ENCODE measurements at regions not wholly inside any gene's neighbourhood (a gene's known extent, or its start where the extent isn't known, plus 50 kb on each side); places are given as distances from the start of the nearest gene placed in this dataset.
"Not testable (repeated sequence)": the region's sequence is repeated elsewhere in the genome, so short reads cannot be mapped to it uniquely, and the experiment has no call there.

DNA sequence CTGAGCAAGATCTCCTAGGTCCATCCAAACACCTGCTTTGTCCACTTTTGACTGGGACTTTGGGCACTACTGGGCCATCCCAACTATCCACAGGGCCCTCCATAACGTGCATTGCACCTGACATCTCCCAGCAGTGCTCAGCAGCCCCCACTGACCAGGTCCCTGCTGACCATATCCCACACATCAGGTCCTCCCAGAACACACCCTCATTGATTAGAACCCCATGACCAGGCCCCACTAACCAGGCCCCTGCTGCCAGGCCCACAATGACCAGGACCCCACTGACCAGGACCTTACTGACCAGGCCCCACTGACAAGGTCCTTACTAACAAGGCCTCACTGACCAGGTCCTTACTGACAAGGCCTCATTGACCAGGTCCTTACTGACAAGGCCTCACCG, 93.9 kb upstream of the CTSV start:
- Histone ChIP-seq H2BK20ac (ENCODE audit: low read depth, low read length, poor library complexity, severe bottlenecking) (no peak overlapping the region), H3K23me2 (ENCODE audit: insufficient read length, low read depth, low read length, poor library complexity, severe bottlenecking) (no peaks in the 10 kb centered on the region)

DNA sequence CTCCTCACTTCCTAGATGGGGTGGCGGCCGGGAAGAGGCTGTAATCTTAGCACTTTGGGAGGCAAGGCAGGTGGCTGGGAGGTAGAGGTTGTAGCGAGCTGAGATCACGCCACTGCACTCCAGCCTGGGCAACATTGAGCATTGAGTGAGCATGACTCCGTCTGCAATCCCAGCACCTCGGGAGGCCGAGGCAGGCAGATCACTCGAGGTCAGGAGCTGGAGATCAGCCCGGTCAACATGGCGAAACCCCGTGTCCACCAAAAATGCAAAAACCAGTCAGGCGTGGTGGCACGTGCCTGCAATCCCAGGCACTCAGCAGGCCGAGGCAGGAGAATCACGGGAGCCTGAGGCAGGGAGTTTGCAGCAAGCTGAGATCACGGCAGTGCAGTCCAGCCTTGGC, 91.9 kb upstream of the CTSV start:
- WGBS (ENCODE audit: extremely low coverage, insufficient read length, low lambda C conversion rate): no CpG with 5 or more reads among the region's 16 CpGs
- not testable (repeated sequence) for H3K79me1 ChIP-seq (ENCODE audit: insufficient read depth, low read depth, low read length, poor library complexity, severe bottlenecking); H4K20me1 ChIP-seq (ENCODE audit: control insufficient read depth, insufficient read depth, insufficient read length); H4K91ac ChIP-seq (ENCODE audit: insufficient read length, low read depth, low read length); H2BK12ac ChIP-seq (ENCODE audit: insufficient read length, low read depth, low read length); H3K4me1 Mint-ChIP-seq; H3K9ac ChIP-seq (ENCODE audit: extremely low read depth, insufficient read length, low read length); H3K18ac ChIP-seq (ENCODE audit: insufficient read length, low read depth, low read length); H3K4me1 ChIP-seq (ENCODE audit: insufficient read depth, low read length); H2BK120ac ChIP-seq (ENCODE audit: low read depth, low read length, poor library complexity, severe bottlenecking); H2BK5ac ChIP-seq (ENCODE audit: insufficient read length, low read length); H3K27me3 Mint-ChIP-seq (ENCODE audit: low read depth); H3T11ph ChIP-seq (ENCODE audit: low read length); H3K23ac ChIP-seq (ENCODE audit: insufficient read length, low read depth, low read length); H3K9me3 ChIP-seq (ENCODE audit: control insufficient read depth, low read depth, low read length); H3K4me2 ChIP-seq (ENCODE audit: insufficient read depth, insufficient read length, low read length); H3K9me3 Mint-ChIP-seq; H3K27me3 ChIP-seq (ENCODE audit: insufficient read depth, low read length); H3K79me2 ChIP-seq (ENCODE audit: insufficient read depth, low read length); H3K56ac ChIP-seq (ENCODE audit: insufficient read length, low read depth, low read length); H2AK5ac ChIP-seq (ENCODE audit: insufficient read length, low read length); H3K23me2 ChIP-seq (ENCODE audit: insufficient read length, low read depth, low read length, poor library complexity, severe bottlenecking); H2BK20ac ChIP-seq (ENCODE audit: low read depth, low read length, poor library complexity, severe bottlenecking); DNase-seq; H3K27ac ChIP-seq (ENCODE audit: insufficient read length, low read depth, low read length); H4K8ac ChIP-seq (replicated peaks; ENCODE audit: insufficient read length, low read depth, low read length); H2BK15ac ChIP-seq (ENCODE audit: low read depth, low read length); H3K4ac ChIP-seq (ENCODE audit: low read depth, low read length); H4K5ac ChIP-seq (ENCODE audit: insufficient read length, low read depth, low read length); H2AFZ ChIP-seq (ENCODE audit: low read length); H3K14ac ChIP-seq (ENCODE audit: insufficient read depth, low read length)
- H3K27ac Mint-ChIP-seq: peak overlapping the region in 2 of 3 experiments; percentile 20 to 39; a peak in 2 of 7 replicates
- peaks cover 78 to 96% (median 92%) of the 10 kb centered on the region in 3 experiments for H3K36me3 Mint-ChIP-seq (ENCODE audit: insufficient read depth in 1 of 3, low read depth in 3 of 3)
- H3K4me3 Mint-ChIP-seq: peak overlapping the region in 1 of 2 experiments; percentile 44; a peak in 1 of 5 replicates

More for the DNA sequence above, 93.9 kb upstream of the CTSV start:
- Histone ChIP-seq H3K18ac (ENCODE audit: insufficient read length, low read depth, low read length) (no peak overlapping the region), H3K79me1 (ENCODE audit: insufficient read depth, low read depth, low read length, poor library complexity, severe bottlenecking) (no peaks in the 10 kb centered on the region), H3K9ac (ENCODE audit: extremely low read depth, insufficient read length, low read length) (no peak overlapping the region), H3K4ac (ENCODE audit: low read depth, low read length) (no peak overlapping the region), H2BK12ac (ENCODE audit: insufficient read length, low read depth, low read length) (no peak overlapping the region), H3K79me2 (ENCODE audit: insufficient read depth, low read length) (no peaks in the 10 kb centered on the region; the same call in 1 of the 2 replicates), H4K8ac (replicated peaks; ENCODE audit: insufficient read length, low read depth, low read length) (no peak overlapping the region), H2BK15ac (ENCODE audit: low read depth, low read length) (no peak overlapping the region), H2AK5ac (ENCODE audit: insufficient read length, low read length) (no peak overlapping the region), H3K4me2 (ENCODE audit: insufficient read depth, insufficient read length, low read length) (no peak overlapping the region), H4K5ac (ENCODE audit: insufficient read length, low read depth, low read length) (no peak overlapping the region), H3T11ph (ENCODE audit: low read length) (no peak overlapping the region), H4K20me1 (ENCODE audit: control insufficient read depth, insufficient read depth, insufficient read length) (no peaks in the 10 kb centered on the region), H3K23ac (ENCODE audit: insufficient read length, low read depth, low read length) (no peak overlapping the region), H3K14ac (ENCODE audit: insufficient read depth, low read length) (no peak overlapping the region), H2BK5ac (ENCODE audit: insufficient read length, low read length) (no peak overlapping the region), H3K27me3 (ENCODE audit: insufficient read depth, low read length) (no peaks in the 10 kb centered on the region), H3K27ac (ENCODE audit: insufficient read length, low read depth, low read length) (no peak overlapping the region), H3K9me3 (ENCODE audit: control insufficient read depth, low read depth, low read length) (no peaks in the 10 kb centered on the region), H4K91ac (ENCODE audit: insufficient read length, low read depth, low read length) (no peak overlapping the region), H2BK120ac (ENCODE audit: low read depth, low read length, poor library complexity, severe bottlenecking) (no peak overlapping the region), H3K4me1 (ENCODE audit: insufficient read depth, low read length) (no peaks in the 10 kb centered on the region), H2AFZ (ENCODE audit: low read length) (no peak overlapping the region), H3K56ac (ENCODE audit: insufficient read length, low read depth, low read length) (no peak overlapping the region)
- Mint-ChIP-seq H3K27ac (peak overlapping the region in 2 of 3 experiments; percentile 21 to 76; a peak in 5 of 7 replicates), H3K27me3 (ENCODE audit: low read depth) (no peaks in the 10 kb centered on the region), H3K4me1 (peaks cover 12 to 14% of the 10 kb centered on the region in 2 experiments), H3K36me3 (ENCODE audit: insufficient read depth in 1 of 3, low read depth in 3 of 3) (peaks cover 77 to 96% (median 90%) of the 10 kb centered on the region in 3 experiments), H3K9me3 (peaks cover 4 to 10% of the 10 kb centered on the region in 2 experiments; a peak in 3 of 5 replicates), H3K4me3 (no peak overlapping the region; a peak in 1 of 5 replicates)
- TF ChIP-seq, protein P1, sequence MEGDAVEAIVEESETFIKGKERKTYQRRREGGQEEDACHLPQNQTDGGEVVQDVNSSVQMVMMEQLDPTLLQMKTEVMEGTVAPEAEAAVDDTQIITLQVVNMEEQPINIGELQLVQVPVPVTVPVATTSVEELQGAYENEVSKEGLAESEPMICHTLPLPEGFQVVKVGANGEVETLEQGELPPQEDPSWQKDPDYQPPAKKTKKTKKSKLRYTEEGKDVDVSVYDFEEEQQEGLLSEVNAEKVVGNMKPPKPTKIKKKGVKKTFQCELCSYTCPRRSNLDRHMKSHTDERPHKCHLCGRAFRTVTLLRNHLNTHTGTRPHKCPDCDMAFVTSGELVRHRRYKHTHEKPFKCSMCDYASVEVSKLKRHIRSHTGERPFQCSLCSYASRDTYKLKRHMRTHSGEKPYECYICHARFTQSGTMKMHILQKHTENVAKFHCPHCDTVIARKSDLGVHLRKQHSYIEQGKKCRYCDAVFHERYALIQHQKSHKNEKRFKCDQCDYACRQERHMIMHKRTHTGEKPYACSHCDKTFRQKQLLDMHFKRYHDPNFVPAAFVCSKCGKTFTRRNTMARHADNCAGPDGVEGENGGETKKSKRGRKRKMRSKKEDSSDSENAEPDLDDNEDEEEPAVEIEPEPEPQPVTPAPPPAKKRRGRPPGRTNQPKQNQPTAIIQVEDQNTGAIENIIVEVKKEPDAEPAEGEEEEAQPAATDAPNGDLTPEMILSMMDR (conservative IDR thresholded peaks at IDR 0.05): no peak
- DNase-seq: no peak
- WGBS (ENCODE audit: extremely low coverage, insufficient read length, low lambda C conversion rate): no CpG with 5 or more reads among the region's 2 CpGs

All from H9 (cell line).